ENCODE measurements at regions not wholly inside any gene's neighbourhood (a gene's known extent, or its start where the extent isn't known, plus 50 kb on each side); places are given as distances from the start of the nearest gene placed in this dataset.
"Not testable (repeated sequence)": the region's sequence is repeated elsewhere in the genome, so short reads cannot be mapped to it uniquely, and the experiment has no call there.

GRCh38 chr4:166153548-166153947 lies 280.5 kb downstream of the TLL1 start:
- H3K36me3 Mint-ChIP-seq (ENCODE audit: low read depth): no peaks in the 10 kb centered on the region
- H3K4me1 Mint-ChIP-seq: no peaks in the 10 kb centered on the region
- no peak overlapping the region for H3K27ac Mint-ChIP-seq
- CTCF ChIA-PET: no interaction called here
- no peaks in the 10 kb centered on the region for H3K27me3 Mint-ChIP-seq
- DNase-seq: no peak
- POLR2A ChIA-PET: no interaction called here
- no peaks in the 10 kb centered on the region for H3K9me3 Mint-ChIP-seq
- no peak overlapping the region for H3K4me3 Mint-ChIP-seq

DNA sequence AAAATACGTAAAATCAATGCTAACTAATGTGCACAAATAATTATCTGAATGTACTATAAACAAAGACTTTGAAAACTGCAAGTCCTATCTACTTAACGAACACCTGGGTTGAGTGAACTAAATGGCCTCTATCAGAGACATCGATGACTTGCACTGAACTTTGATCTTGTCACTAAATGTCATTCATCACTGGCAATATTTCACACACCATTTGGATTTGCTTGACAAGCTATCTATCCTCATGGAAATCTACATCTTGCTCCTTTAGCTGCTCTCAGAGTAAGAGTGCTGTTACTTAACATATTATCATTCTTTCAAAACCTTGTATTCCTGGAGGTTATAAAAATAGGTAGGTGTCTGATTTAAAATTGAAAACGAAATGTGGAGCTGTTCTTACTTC lies 289.3 kb downstream of the TLL1 start:
- no peaks in the 10 kb centered on the region for H3K9me3 Mint-ChIP-seq
- no peak overlapping the region for H3K27ac Mint-ChIP-seq
- H3K36me3 Mint-ChIP-seq (ENCODE audit: low read depth): no peaks in the 10 kb centered on the region
- DNase-seq: no peak
- H3K4me3 Mint-ChIP-seq: no peak overlapping the region
- H3K4me1 Mint-ChIP-seq: no peaks in the 10 kb centered on the region
- CTCF ChIA-PET: no interaction called here
- POLR2A ChIA-PET: no interaction called here
- no peaks in the 10 kb centered on the region for H3K27me3 Mint-ChIP-seq

DNA sequence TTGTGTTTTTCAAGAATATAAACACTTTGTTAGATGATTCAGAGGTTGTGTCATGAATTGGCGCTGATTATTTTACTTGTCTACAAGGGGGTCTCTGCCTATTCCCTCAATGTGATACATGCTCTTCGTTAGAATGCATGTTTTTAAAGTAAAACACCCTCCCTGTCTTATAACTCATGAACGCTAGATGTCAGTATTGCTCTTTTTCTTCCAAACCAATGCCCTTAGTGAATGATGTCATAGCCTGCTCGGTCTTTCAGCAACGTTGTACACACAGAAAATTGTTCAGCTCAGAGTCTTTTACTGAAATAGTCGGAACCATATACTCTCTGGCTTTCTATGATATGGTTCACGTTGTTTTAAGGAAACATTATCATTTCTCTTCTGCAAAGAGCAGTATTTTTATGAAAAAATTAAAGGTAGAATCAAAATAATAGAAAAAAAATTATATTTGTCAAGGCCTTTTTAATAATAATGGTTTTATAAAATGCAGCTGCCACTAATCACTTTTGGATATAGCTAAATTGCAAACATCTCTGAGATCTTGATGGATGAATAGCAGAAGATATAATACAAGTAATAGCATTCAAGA lies 292.9 kb downstream of the TLL1 start:
- Mint-ChIP-seq H3K27me3 (no peaks in the 10 kb centered on the region), H3K9me3 (no peaks in the 10 kb centered on the region), H3K36me3 (ENCODE audit: low read depth) (no peaks in the 10 kb centered on the region), H3K4me1 (no peaks in the 10 kb centered on the region), H3K4me3 (no peak overlapping the region), H3K27ac (no peak overlapping the region)
- ChIA-PET CTCF (interaction anchor here (1.0 to 1.6 kb wide), 2 partner anchors 9 to 16 kb away, joined by 4 read pairs; no protein-coding TSS in a partner anchor), POLR2A (no interaction called here)
- DNase-seq: no peak

DNA sequence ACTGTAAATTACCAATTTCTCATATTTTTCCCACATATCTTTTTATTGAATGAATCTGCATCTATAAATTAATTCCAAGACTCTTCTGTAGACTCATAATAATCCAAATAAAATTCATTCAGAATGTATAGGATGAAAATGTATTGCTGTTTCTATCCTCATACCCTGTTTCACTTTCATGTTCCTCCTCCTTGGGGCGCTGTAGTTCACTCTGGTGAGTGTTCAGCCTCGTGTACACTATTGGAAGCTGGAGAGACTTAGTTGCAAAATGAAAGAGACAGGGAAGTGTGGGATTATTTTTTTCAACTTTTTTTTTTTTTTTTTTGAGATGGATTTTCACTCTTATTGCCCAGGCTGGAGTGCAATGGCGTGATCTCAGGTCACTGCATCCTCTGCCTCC lies 296.1 kb downstream of the TLL1 start:
- no peak overlapping the region for H3K4me3 Mint-ChIP-seq
- no peaks in the 10 kb centered on the region for H3K36me3 Mint-ChIP-seq (ENCODE audit: low read depth)
- no peak for DNase-seq
- ChIA-PET CTCF (no interaction called here), POLR2A (no interaction called here)
- H3K9me3 Mint-ChIP-seq: no peaks in the 10 kb centered on the region
- no peak overlapping the region for H3K27ac Mint-ChIP-seq
- no peaks in the 10 kb centered on the region for H3K27me3 Mint-ChIP-seq
- H3K4me1 Mint-ChIP-seq: no peaks in the 10 kb centered on the region

- ChIA-PET POLR2A (no interaction called here), CTCF (no interaction called here)
- H3K4me1 Mint-ChIP-seq: no peaks in the 10 kb centered on the region
- DNase-seq: no peak
- H3K27ac Mint-ChIP-seq: no peak overlapping the region
- no peaks in the 10 kb centered on the region for H3K36me3 Mint-ChIP-seq (ENCODE audit: low read depth)
- H3K9me3 Mint-ChIP-seq: no peaks in the 10 kb centered on the region
- H3K27me3 Mint-ChIP-seq: no peaks in the 10 kb centered on the region
- H3K4me3 Mint-ChIP-seq: no peak overlapping the region
Measured at GRCh38 chr4:166172619-166173018, 299.6 kb downstream of the TLL1 start.

GRCh38 chr4:166174717-166175490 lies 301.9 kb downstream of the TLL1 start:
- Mint-ChIP-seq H3K27ac (no peak overlapping the region), H3K9me3 (no peaks in the 10 kb centered on the region), H3K36me3 (ENCODE audit: low read depth) (no peaks in the 10 kb centered on the region), H3K4me3 (no peak overlapping the region), H3K4me1 (no peaks in the 10 kb centered on the region), H3K27me3 (no peaks in the 10 kb centered on the region)
- POLR2A ChIA-PET: no interaction called here
- CTCF ChIA-PET: no interaction called here
- no peak for DNase-seq

GRCh38 chr4:166182145-166182544 lies 309.1 kb downstream of the TLL1 start:
- Mint-ChIP-seq H3K27me3 (no peaks in the 10 kb centered on the region), H3K36me3 (ENCODE audit: low read depth) (no peaks in the 10 kb centered on the region), H3K4me3 (no peak overlapping the region), H3K9me3 (peaks cover 2% of the 10 kb centered on the region), H3K27ac (no peak overlapping the region), H3K4me1 (no peaks in the 10 kb centered on the region)
- ChIA-PET POLR2A (no interaction called here), CTCF (interaction anchor here (1.4 kb wide), 1 partner anchor 16 kb away, joined by 4 read pairs; no protein-coding TSS in a partner anchor)
- DNase-seq: no peak

GRCh38 chr4:166195101-166195500 lies 322.1 kb downstream of the TLL1 start:
- Mint-ChIP-seq H3K9me3 (no peaks in the 10 kb centered on the region), H3K4me1 (no peaks in the 10 kb centered on the region)

DNA sequence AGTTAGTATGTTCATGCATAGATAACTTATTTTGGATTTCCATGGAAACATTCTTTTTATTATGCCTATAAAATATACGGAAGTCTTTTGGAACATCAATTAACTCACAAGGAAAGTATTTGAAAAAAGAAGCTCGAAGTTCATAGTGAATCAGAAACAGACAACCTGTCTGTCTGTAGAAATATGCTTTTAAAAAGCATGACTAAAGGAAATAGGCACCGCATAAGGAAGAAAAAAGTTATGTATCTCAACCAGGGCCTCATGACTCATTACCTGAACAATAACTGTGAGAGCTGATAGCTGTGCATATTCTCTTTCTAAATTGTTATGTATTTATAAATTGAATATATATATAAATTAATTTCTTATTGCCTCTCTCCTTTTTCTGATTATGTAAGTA lies 324.1 kb downstream of the TLL1 start:
- no peaks in the 10 kb centered on the region for H3K36me3 Mint-ChIP-seq (ENCODE audit: low read depth)
- DNase-seq: no peak
- H3K27me3 Mint-ChIP-seq: no peaks in the 10 kb centered on the region
- ChIA-PET POLR2A (no interaction called here), CTCF (no interaction called here)
- no peak overlapping the region for H3K4me3 Mint-ChIP-seq
- no peaks in the 10 kb centered on the region for H3K9me3 Mint-ChIP-seq
- no peaks in the 10 kb centered on the region for H3K4me1 Mint-ChIP-seq
- H3K27ac Mint-ChIP-seq: no peak overlapping the region

More at GRCh38 chr4:166195101-166195500, 322.1 kb downstream of the TLL1 start:
- POLR2A ChIA-PET: no interaction called here
- H3K36me3 Mint-ChIP-seq (ENCODE audit: low read depth): no peaks in the 10 kb centered on the region
- H3K27ac Mint-ChIP-seq: no peak overlapping the region
- CTCF ChIA-PET: no interaction called here
- H3K27me3 Mint-ChIP-seq: no peaks in the 10 kb centered on the region
- no peak for DNase-seq
- H3K4me3 Mint-ChIP-seq: no peak overlapping the region

DNA sequence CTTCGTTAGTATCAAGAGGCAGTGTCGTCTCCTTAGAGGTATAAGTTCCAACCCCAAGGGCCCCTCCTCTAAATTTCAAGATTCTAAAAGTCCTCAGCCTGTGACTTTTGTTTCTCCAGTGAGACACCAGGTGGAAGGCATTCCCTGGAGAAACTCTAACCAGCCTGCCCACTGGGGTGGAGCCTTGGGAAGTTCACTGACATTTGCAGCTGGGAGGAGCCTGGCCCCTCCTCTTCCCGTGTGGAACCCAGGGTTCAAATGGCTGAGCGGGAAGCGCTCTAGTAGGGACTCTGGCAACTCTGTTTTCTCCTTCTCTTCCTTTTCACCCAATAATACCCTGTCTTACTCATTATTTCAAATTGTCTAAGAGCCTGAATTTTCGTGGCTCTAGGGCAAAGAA lies 325.0 kb downstream of the TLL1 start:
- Mint-ChIP-seq H3K27me3 (no peaks in the 10 kb centered on the region), H3K4me3 (no peak overlapping the region), H3K4me1 (no peaks in the 10 kb centered on the region), H3K36me3 (ENCODE audit: low read depth) (no peaks in the 10 kb centered on the region), H3K27ac (no peak overlapping the region), H3K9me3 (no peaks in the 10 kb centered on the region)
- CTCF ChIA-PET: no interaction called here
- POLR2A ChIA-PET: no interaction called here
- DNase-seq: no peak

DNA sequence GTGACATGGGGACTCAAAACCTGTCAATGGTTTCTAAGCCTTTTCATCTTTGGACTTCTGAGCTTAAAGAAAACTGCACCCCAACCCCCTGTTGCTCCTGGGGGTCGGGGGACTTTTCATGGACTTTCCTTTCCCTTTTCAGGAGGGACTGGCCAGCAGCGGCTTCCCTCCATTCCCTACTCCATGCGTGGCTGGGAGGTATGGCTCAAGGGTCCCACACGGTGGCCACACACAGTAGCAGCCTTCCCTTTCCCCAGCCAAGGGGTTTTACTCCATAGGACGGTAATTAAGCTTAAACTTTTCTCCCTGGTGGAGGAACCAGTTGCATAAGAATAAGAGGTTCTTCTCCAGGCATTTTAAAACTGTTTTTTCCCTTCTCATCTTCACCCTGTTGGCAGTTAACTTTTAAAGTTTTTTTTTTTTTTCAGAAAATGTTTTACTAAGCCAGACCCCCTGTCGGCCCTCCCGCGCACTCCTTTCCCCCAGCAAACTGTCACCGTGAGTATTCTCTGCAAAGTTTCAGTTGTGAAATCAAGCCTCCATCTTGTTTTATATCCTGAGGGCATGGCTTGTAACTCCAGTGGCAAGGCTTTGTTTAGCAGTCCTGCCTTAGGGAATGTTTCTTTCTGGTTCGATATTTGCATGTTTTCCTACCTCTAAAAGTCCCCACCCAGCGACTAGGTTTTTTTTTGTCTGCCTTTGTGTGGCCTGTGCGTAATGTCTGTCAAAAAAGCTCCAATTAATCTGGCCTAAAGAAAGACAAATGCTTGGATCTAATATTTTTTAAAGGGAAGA lies 325.7 kb downstream of the TLL1 start:
- Mint-ChIP-seq H3K27ac (no peak overlapping the region), H3K36me3 (ENCODE audit: low read depth) (no peaks in the 10 kb centered on the region), H3K4me3 (no peak overlapping the region), H3K27me3 (no peaks in the 10 kb centered on the region), H3K4me1 (no peaks in the 10 kb centered on the region), H3K9me3 (no peaks in the 10 kb centered on the region)
- ChIA-PET CTCF (no interaction called here), POLR2A (no interaction called here)
- no peak for DNase-seq

- ChIA-PET CTCF (no interaction called here), POLR2A (no interaction called here)
- no peak overlapping the region for H3K27ac Mint-ChIP-seq
- no peaks in the 10 kb centered on the region for H3K36me3 Mint-ChIP-seq (ENCODE audit: low read depth)
- H3K27me3 Mint-ChIP-seq: no peaks in the 10 kb centered on the region
- H3K9me3 Mint-ChIP-seq: no peaks in the 10 kb centered on the region
- no peaks in the 10 kb centered on the region for H3K4me1 Mint-ChIP-seq
- DNase-seq: no peak
- no peak overlapping the region for H3K4me3 Mint-ChIP-seq
Measured at GRCh38 chr4:166202991-166203390, 330.0 kb downstream of the TLL1 start.

DNA sequence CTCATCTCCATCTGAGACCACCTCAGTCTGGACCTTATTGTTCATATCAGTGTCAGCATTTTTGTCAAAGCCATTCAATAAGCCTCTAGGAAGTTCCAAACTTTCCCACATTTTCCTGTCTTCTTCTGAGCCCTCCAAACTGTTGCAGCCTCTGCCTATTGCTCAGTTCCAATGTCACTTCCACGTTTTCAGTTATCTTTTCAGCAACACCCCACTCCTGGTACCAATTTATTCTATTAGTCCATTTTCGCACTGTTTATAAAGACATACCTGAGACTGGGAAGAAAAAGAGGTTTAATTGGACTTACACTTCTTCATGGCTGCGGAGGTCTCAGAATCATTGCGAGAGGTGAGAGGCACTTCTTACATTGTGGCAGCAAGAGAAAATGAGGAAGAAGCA lies 339.3 kb downstream of the TLL1 start:
- H3K4me3 Mint-ChIP-seq; POLR2A ChIA-PET; H3K4me1 Mint-ChIP-seq; H3K27me3 Mint-ChIP-seq; H3K27ac Mint-ChIP-seq; CTCF ChIA-PET; DNase-seq; H3K36me3 Mint-ChIP-seq (ENCODE audit: low read depth): not testable (repeated sequence)
- peaks cover 17% of the 10 kb centered on the region for H3K9me3 Mint-ChIP-seq

DNA sequence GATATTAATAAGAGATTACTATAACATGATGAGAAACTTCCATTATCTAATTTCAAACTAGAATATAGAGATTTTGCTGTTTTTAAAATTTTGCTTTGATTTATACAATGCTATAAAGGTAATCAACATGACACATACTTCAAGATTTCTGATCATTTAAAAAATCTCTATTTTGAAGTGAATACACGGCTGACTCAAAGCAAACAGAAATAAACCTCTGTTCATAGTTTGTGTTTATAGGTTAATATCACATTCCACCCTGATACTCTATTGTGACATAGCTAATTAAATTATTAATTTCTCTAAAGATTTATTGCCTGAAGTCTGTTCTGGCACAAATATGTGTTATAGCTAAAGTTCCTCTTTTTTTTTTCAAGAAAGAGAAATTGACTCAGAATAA lies 349.2 kb downstream of the TLL1 start:
- no peaks in the 10 kb centered on the region for H3K27me3 Mint-ChIP-seq
- no peaks in the 10 kb centered on the region for H3K36me3 Mint-ChIP-seq (ENCODE audit: low read depth)
- H3K9me3 Mint-ChIP-seq: no peaks in the 10 kb centered on the region
- CTCF ChIA-PET: no interaction called here
- no peak for DNase-seq
- H3K4me3 Mint-ChIP-seq: no peak overlapping the region
- H3K4me1 Mint-ChIP-seq: no peaks in the 10 kb centered on the region
- POLR2A ChIA-PET: no interaction called here
- no peak overlapping the region for H3K27ac Mint-ChIP-seq

Measured in activated CD4-positive, alpha-beta memory T cell treated with anti-CD3 and anti-CD28 coated beads, Interleukin-2, amount 10 ng/mL, durations not matched to agents 7 days and 5 days (primary cell).